GM18508 (cell line): ENCODE measurements at regions not wholly inside any gene's neighbourhood (a gene's known extent, or its start where the extent isn't known, plus 50 kb on each side); places are given as distances from the start of the nearest gene placed in this dataset.

Experiments used
- ATAC-seq: cut with Tn5 transposase; IDR thresholded peaks from one replicate; pipeline ENCODE4 v1.9.1; 2021; ENCODE audit warnings: moderate number of reproducible peaks; ENCODE audit not compliant: insufficient read depth, unreplicated experiment

GRCh38 chr22:47300698-47301405 is 538.4 kb downstream of the TBC1D22A start:
- ATAC-seq = no peak

GRCh38 chr22:47299863-47300697 is 537.6 kb downstream of the TBC1D22A start:
- ATAC-seq = no peak

GRCh38 chr22:47299211-47299862 is 536.9 kb downstream of the TBC1D22A start:
- no peak for ATAC-seq

DNA sequence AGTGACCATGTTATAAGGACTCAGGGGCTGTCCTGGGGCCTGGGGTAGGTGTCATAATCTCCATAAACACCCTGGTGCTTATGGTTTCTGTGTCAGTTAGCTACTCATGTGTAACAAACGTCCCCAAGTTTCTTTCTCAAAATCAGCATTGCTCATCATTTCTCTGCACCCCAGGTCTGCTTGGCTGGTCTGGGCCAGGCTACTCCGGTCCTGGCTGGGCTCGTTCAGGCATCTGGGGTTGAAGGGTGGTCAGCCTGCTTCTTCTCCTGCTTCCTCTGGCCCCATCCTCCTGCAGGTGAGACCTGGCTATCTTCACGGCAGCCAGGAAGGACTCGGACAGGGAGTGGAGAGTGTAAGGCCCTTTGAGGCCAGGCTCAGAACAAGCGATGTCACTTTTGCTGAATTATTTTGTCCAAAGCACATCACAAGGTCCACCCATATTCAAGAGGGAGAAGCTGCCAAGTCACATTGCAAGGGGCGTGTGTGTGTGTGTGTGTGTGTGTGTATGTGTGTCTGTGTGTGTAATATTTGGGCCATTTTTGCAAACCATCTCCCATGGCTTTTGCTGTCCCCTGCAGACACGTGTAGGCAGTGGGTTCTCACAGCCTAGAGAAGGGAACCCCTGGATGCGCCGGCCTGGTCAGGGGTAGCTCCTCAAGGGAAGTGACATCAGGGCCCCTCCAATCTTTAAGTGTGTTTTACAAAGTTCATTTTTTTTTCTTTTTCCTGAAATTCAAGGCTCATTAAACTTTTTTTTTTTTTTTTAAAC is 535.8 kb downstream of the TBC1D22A start:
- no peak for ATAC-seq

GRCh38 chr22:47297261-47298016 is 535.0 kb downstream of the TBC1D22A start:
- ATAC-seq = no peak

GRCh38 chr22:47296405-47297260 is 534.2 kb downstream of the TBC1D22A start:
- ATAC-seq = no peak

GRCh38 chr22:47295982-47296381 is 533.5 kb downstream of the TBC1D22A start:
- no peak for ATAC-seq

- no peak for ATAC-seq
Observed at GRCh38 chr22:47295226-47295901, 532.9 kb downstream of the TBC1D22A start.

DNA sequence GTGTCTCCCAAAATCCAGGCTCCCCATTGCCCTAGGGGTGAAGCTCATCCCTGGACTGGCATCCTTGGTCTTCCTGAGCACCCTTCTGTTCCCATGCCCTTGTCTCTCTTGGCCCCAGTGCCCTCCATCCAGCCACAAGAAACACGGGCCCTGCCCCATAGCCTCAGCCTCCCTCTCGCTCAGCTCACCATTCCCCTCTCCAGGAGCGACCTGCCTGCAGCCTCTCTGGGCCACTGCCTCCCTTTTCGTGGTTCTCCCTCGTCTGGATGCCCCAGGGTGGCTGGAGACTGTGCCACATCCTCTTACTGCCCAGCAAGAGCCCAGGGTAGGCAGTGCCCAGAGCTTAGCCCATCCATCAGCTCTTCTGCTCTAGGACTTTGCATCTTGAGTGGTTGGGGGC is 532.1 kb downstream of the TBC1D22A start:
- ATAC-seq = no peak

DNA sequence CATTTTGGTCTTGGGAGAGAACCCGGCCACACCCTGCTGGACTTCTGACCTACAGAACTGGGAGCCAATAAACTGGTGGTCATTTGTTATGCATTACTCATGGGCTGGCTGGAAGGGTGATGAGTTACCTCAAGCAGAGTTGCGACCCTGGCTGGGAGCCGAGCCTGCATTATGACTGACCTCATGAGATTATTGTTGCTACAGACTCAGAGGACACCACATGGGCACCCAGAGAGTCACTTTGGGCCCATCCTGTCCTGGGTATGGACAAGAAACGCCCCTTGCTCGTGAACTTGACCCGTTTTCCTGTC is 531.7 kb downstream of the TBC1D22A start:
- ATAC-seq = no peak

- ATAC-seq = no peak
Observed at GRCh38 chr22:47293368-47294221, 531.1 kb downstream of the TBC1D22A start.

- ATAC-seq = no peak
Observed at GRCh38 chr22:47292546-47293320, 530.3 kb downstream of the TBC1D22A start.

- no peak for ATAC-seq
Observed at GRCh38 chr22:47291565-47292495, 529.4 kb downstream of the TBC1D22A start.

DNA sequence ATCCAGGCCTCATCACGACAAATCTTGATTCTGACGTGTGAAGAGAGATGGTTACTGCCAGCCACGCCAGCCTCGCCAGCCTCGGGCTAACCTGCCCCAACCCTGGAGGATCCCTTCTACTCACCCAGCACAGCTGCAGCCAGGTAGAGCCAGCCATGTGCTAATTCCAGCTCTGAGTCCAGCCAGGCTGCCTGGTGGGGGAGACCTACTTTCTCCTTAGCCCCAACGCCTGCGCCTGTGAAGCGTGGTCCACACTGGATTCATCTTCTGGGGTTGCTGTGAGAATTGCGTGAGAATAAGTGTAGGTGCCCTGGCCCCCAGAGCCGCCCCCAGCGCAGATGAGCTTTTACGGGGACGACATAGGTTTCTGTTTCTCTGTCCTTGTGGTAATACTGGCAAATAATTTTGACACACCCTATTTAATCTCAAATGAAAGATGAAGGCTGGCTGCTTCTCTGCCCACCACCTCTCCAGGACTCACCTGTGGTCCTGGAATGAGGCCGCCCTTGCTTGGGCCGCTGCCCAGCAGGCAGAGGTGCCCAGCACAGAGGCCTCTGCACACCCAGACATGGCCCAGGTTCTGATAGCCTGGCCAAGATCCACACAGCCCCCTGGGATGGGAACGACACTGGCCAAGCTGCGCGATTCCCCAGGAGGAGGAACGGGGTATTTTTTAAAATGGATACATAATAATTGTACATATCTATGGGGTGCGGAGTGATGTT is 528.4 kb downstream of the TBC1D22A start:
- ATAC-seq = no peak

- no peak for ATAC-seq
Observed at GRCh38 chr22:47289336-47289985, 527.0 kb downstream of the TBC1D22A start.
